Putamen (tissue), 1 donor: ENCODE measurements at regions not wholly inside any gene's neighbourhood (a gene's known extent, or its start where the extent isn't known, plus 50 kb on each side); places are given as distances from the start of the nearest gene placed in this dataset.

Source experiments
- DNase-seq: peaks from one replicate; pipeline ENCODE4 v3.0.0-alpha.2; 2016; ENCODE audit warnings: low spot score

GRCh38 chr11:10641912-10642697, 51.5 kb downstream of the IRAG1 start:
- DNase-seq = no peak

GRCh38 chr11:10641177-10641911, 52.2 kb downstream of the IRAG1 start:
- no peak for DNase-seq

- DNase-seq = no peak
Measured at GRCh38 chr11:10640308-10640707, 53.2 kb downstream of the IRAG1 start.

GRCh38 chr11:10639350-10639749, 54.2 kb downstream of the IRAG1 start:
- DNase-seq = no peak

- DNase-seq = peak; percentile 75
Measured at GRCh38 chr11:10638316-10638925, 55.1 kb downstream of the IRAG1 start.

- peak; percentile 58 for DNase-seq
Measured at GRCh38 chr11:10637731-10638151, 55.8 kb downstream of the IRAG1 start.

- DNase-seq = no peak
Measured at GRCh38 chr11:10634407-10634806, 59.1 kb downstream of the IRAG1 start.

GRCh38 chr11:10633261-10633660, 60.3 kb downstream of the IRAG1 start:
- no peak for DNase-seq

GRCh38 chr11:10632483-10632882, 61.1 kb downstream of the IRAG1 start:
- no peak for DNase-seq

- DNase-seq = no peak
Measured at GRCh38 chr11:10631761-10632160, 61.8 kb downstream of the IRAG1 start.

GRCh38 chr11:10629411-10630002, 61.0 kb upstream of the LYVE1 start:
- DNase-seq = no peak

GRCh38 chr11:10628508-10629236, 60.2 kb upstream of the LYVE1 start:
- no peak for DNase-seq

GRCh38 chr11:10627816-10628215, 59.4 kb upstream of the LYVE1 start:
- no peak for DNase-seq

- no peak for DNase-seq
Measured at GRCh38 chr11:10627291-10627690, 58.8 kb upstream of the LYVE1 start.

GRCh38 chr11:10625982-10626311, 57.5 kb upstream of the LYVE1 start:
- peak; percentile 53 for DNase-seq

GRCh38 chr11:10625281-10625981, 57.0 kb upstream of the LYVE1 start:
- no peak for DNase-seq

- no peak for DNase-seq
Measured at GRCh38 chr11:10623797-10624761, 55.6 kb upstream of the LYVE1 start.

GRCh38 chr11:10622957-10623791, 54.7 kb upstream of the LYVE1 start:
- DNase-seq = peak; percentile 40

- DNase-seq = no peak
Measured at GRCh38 chr11:10622108-10622507, 53.6 kb upstream of the LYVE1 start.
